OCI-LY7 (cell line): ENCODE measurements at regions not wholly inside any gene's neighbourhood (a gene's known extent, or its start where the extent isn't known, plus 50 kb on each side); places are given as distances from the start of the nearest gene placed in this dataset.
A peak's percentile ranks its signal among the peaks of the same experiment; 100 is the strongest.

Experiments used
- BruUV-seq: library from RNA; stranded (reverse); fragments of 400-500 nt; replicated peaks from 2 replicates; lab custom pipeline; 2021; lab: Mats Ljungman, UMichigan
- CTCF ChIA-PET: fragments of 300-600 bp; sonication (Branson Sonifier 250); formaldehyde crosslinking; loops from one replicate; lab custom pipeline; 2022; ENCODE audit warnings: antibody characterized with exemption; ENCODE audit not compliant: unreplicated experiment; lab: Charles Lee
- POLR2A ChIA-PET: fragments of 300-600 bp; sonication (Branson Sonifier 250); formaldehyde crosslinking; loops from one replicate; lab custom pipeline; 2022; ENCODE audit warnings: antibody characterized with exemption; lab: Charles Lee
- DNase-seq: peaks from one replicate; pipeline ENCODE4 v3.0.0-alpha.2; 2015; ENCODE audit warnings: low spot score
- H2AFZ ChIP-seq: fragments of 200-600 bp; sonication (generic), shearing (Covaris generic); 2 replicates; pipeline ENCODE4 v1.6.1; 2014; ENCODE audit warnings: mild to moderate bottlenecking, antibody characterized with exemption, low read length, moderate library complexity
- H3K27ac ChIP-seq: fragments of 200-600 bp; sonication (generic); 2 replicates; pipeline ENCODE4 v1.5.1; 2014; ENCODE audit warnings: mixed run types, low read depth, mild to moderate bottlenecking, moderate library complexity, low read length, inconsistent platforms; ENCODE audit not compliant: poor library complexity, severe bottlenecking
- H3K36me3 ChIP-seq: fragments of 200-600 bp; sonication (generic); 2 replicates; pipeline ENCODE4 v1.6.1; 2014; ENCODE audit warnings: mild to moderate bottlenecking, antibody characterized with exemption, low read length, moderate library complexity, mixed read lengths; ENCODE audit not compliant: insufficient read depth
- H3K4me1 ChIP-seq: fragments of 200-600 bp; sonication (generic); 2 replicates; pipeline ENCODE4 v1.5.1; 2014; ENCODE audit warnings: mild to moderate bottlenecking, low read length; ENCODE audit not compliant: insufficient read depth, poor library complexity, severe bottlenecking
- H3K4me2 ChIP-seq: fragments of 200-600 bp; sonication (generic); 2 replicates; pipeline ENCODE4 v1.6.1; 2014; ENCODE audit warnings: mild to moderate bottlenecking, low read length
- H3K4me3 ChIP-seq: fragments of 200-600 bp; sonication (generic); 2 replicates; pipeline ENCODE4 v1.5.1; 2014; ENCODE audit warnings: mild to moderate bottlenecking, low read depth, low read length; ENCODE audit not compliant: poor library complexity, severe bottlenecking
- H3K79me2 ChIP-seq: fragments of 200-600 bp; sonication (generic); 2 replicates; pipeline ENCODE4 v1.6.1; 2016; ENCODE audit warnings: low read depth, mild to moderate bottlenecking, low read length, moderate library complexity, mixed read lengths; ENCODE audit not compliant: insufficient read depth
- H3K9me2 ChIP-seq: fragments of 200-600 bp; sonication (generic); 2 replicates; pipeline ENCODE4 v1.6.1; 2016; ENCODE audit warnings: mild to moderate bottlenecking, low read length, mixed read lengths; ENCODE audit not compliant: insufficient read depth
- H3K9me3 ChIP-seq: fragments of 200-600 bp; sonication (generic); 2 replicates; pipeline ENCODE4 v1.6.1; 2014; ENCODE audit warnings: mild to moderate bottlenecking, mixed run types, low read length, mixed read lengths
- H4K20me1 ChIP-seq: fragments of 200-600 bp; sonication (generic); 2 replicates; pipeline ENCODE4 v1.6.1; 2014; ENCODE audit warnings: mild to moderate bottlenecking, antibody characterized with exemption, low read length, moderate library complexity, mixed read lengths; ENCODE audit not compliant: insufficient read depth
- EZH2phosphoT487 ChIP-seq: fragments of 200-600 bp; sonication (generic); IDR thresholded peaks from 2 replicates; pipeline ENCODE4 v1.6.1; 2018; ENCODE audit warnings: low read depth, borderline replicate concordance, mild to moderate bottlenecking, mixed run types, antibody characterized with exemption, low read length, moderate library complexity, mixed read lengths
- intact Hi-C: fragments of 100-400 bp; cut with micrococcal nuclease; formaldehyde crosslinking; loops from one replicate; pipeline ENCODE4 v1.10.0; 2022; ENCODE audit not compliant: unreplicated experiment
- TF ChIP-seq, protein P1 (sequence below): fragments of 200-600 bp; sonication (generic); conservative IDR thresholded peaks from 2 replicates; pipeline ENCODE4 v1.5.1; 2014; ENCODE audit warnings: mild to moderate bottlenecking, antibody characterized with exemption, low read length, moderate library complexity, mixed read lengths

DNA sequence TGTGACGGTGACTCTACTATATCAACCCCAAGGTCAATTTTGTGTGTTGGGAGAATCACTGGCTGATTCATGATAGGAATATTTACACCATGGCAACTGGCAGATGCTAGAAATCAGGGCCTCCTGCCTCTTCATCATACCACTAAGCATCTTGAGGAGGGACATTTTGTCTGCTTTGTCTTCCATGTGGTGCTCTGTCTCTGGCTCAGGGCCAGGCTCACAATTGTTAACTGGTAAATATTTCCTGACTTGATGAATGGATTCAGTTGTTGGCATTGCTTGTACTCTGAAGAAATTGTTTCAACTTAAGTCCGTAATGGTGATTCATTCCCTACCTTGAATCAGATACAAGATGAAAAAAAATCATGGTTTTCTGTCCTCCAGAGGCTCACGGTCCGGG, 292.7 kb downstream of the HAPSTR1 start:
- no TSS peak for BruUV-seq
- Histone ChIP-seq H4K20me1 (no peaks in the 10 kb centered on the region), H3K9me2 (no peaks in the 10 kb centered on the region), H3K9me3 (0 out of 2 replicates have a peak, but pooled peaks cover 1% of the 10 kb centered on the region), H3K4me1 (no peaks in the 10 kb centered on the region), H3K36me3 (no peaks in the 10 kb centered on the region), H3K27ac (no peak overlapping the region), H3K4me2 (no peak overlapping the region), H2AFZ (no peak overlapping the region), H3K4me3 (no peak overlapping the region), H3K79me2 (no peaks in the 10 kb centered on the region)
- no peak for DNase-seq
- TF ChIP-seq EZH2phosphoT487: no peak
- TF ChIP-seq, protein P1, sequence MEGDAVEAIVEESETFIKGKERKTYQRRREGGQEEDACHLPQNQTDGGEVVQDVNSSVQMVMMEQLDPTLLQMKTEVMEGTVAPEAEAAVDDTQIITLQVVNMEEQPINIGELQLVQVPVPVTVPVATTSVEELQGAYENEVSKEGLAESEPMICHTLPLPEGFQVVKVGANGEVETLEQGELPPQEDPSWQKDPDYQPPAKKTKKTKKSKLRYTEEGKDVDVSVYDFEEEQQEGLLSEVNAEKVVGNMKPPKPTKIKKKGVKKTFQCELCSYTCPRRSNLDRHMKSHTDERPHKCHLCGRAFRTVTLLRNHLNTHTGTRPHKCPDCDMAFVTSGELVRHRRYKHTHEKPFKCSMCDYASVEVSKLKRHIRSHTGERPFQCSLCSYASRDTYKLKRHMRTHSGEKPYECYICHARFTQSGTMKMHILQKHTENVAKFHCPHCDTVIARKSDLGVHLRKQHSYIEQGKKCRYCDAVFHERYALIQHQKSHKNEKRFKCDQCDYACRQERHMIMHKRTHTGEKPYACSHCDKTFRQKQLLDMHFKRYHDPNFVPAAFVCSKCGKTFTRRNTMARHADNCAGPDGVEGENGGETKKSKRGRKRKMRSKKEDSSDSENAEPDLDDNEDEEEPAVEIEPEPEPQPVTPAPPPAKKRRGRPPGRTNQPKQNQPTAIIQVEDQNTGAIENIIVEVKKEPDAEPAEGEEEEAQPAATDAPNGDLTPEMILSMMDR: no peak
- ChIA-PET CTCF (no interaction called here), POLR2A (no interaction called here)
- intact Hi-C loops: no loop called here

DNA sequence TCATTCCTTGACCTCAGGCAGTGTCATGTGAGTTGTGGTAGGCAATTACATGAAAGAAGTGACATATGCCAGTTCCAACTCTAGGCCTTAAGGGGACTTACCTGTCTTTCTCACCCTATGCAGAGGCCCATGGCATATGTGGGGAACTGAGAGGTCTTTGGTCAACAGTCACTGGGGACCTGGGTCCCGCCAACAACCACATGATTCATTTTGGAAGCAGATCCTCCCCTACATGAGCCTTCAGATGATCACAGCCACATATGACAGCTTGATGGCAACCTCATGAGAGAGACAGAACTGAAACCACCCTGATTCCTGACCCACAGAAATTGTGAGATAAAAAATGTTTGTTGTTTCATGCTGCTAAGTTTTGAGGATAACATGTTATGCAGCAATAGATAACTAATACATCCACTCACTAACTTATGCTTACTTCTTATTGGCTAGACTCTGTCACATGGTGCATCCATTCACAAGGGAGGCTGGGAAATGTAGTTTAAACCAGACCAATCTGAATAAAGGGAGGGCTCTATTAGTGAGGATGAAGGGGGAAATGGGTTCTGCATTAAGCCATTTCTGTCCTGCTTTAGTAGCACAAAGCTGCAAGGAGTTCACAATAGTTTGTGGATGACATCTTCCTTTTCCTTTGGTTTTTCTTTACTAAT, 298.2 kb downstream of the HAPSTR1 start:
- Histone ChIP-seq H3K79me2 (no peaks in the 10 kb centered on the region), H3K4me1 (no peaks in the 10 kb centered on the region), H3K4me2 (no peak overlapping the region), H3K9me3 (peaks cover 11% of the 10 kb centered on the region; the same call in 1 of the 2 replicates), H3K27ac (no peak overlapping the region), H3K4me3 (no peak overlapping the region), H3K36me3 (no peaks in the 10 kb centered on the region), H4K20me1 (no peaks in the 10 kb centered on the region), H2AFZ (no peak overlapping the region), H3K9me2 (no peaks in the 10 kb centered on the region)
- peak; percentile 4 for DNase-seq
- intact Hi-C loops: no loop called here
- ChIA-PET CTCF (no interaction called here), POLR2A (no interaction called here)
- no peak for TF ChIP-seq EZH2phosphoT487
- TF ChIP-seq, protein P1: no peak
- BruUV-seq: no TSS peak

DNA sequence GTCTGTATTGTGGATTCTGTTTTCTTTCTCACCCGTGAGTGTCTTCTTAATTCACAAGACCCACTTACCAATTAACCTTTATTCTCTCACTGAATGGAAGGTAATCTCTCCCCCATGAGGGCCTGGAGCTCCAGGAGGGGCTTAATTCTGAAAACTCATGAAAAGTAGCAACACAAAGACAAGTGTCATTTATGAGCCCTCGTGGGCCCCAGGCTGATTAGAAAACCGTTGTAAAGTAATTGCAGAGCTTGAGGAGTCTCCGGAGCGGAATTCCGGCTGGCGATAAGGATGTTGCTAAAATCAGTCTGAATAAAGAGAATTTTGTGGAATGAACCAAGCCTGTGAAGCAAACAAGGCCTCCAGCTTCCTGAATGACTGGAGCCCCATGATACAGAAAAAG, 301.5 kb downstream of the HAPSTR1 start:
- BruUV-seq: no TSS peak
- TF ChIP-seq EZH2phosphoT487: no peak
- TF ChIP-seq, protein P1: no peak
- Histone ChIP-seq H3K9me3 (peaks cover 11% of the 10 kb centered on the region; the same call in 1 of the 2 replicates), H3K9me2 (no peaks in the 10 kb centered on the region), H3K4me1 (no peaks in the 10 kb centered on the region), H4K20me1 (no peaks in the 10 kb centered on the region), H3K79me2 (no peaks in the 10 kb centered on the region), H3K4me3 (no peak overlapping the region), H2AFZ (no peak overlapping the region), H3K36me3 (no peaks in the 10 kb centered on the region), H3K27ac (no peak overlapping the region), H3K4me2 (no peak overlapping the region)
- POLR2A ChIA-PET: no interaction called here
- intact Hi-C loops: no loop called here
- DNase-seq: no peak
- CTCF ChIA-PET: no interaction called here
